ENCODE measurements at regions not wholly inside any gene's neighbourhood (a gene's known extent, or its start where the extent isn't known, plus 50 kb on each side); places are given as distances from the start of the nearest gene placed in this dataset.

DNA sequence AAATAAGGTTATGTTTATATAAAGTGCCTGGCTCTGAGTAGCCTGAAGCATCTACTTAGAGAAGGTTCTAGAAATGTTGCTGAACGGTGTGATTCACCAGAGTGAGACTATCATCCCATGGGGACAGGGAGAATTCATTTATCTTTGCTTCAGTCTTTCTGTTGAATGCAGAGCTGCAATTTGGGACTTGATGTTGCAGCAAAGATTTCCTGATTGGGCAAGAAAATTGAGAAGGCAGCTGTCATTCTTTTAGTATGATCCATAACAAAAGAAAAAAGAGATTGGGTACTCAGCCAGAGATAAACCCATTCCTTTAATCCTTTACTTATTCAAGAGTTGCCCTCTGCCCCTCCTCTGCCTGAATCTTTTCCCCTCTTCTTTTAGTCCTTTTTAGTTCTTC is 456.3 kb upstream of the WWC1 start:
- TF ChIP-seq CTCF (IDR thresholded peaks at IDR 0.05) (no peak), ZFX (IDR thresholded peaks at IDR 0.05; ENCODE audit: borderline replicate concordance) (no peak)
